ENCODE measurements at regions not wholly inside any gene's neighbourhood (a gene's known extent, or its start where the extent isn't known, plus 50 kb on each side); places are given as distances from the start of the nearest gene placed in this dataset.

- no peak for TF ChIP-seq CTCF (conservative IDR thresholded peaks at IDR 0.05; ENCODE audit: low read depth, low read length)
- H3K4me3 ChIP-seq (ENCODE audit: low read depth, low read length), result no peak overlapping the region
- DNase-seq (ENCODE audit: low read depth), result no peak
These were observed 175.9 kb upstream of the LCORL start for GRCh38 chr4:18197467-18197866.

GRCh38 chr4:18194278-18194677 lies 172.7 kb upstream of the LCORL start:
- TF ChIP-seq CTCF (conservative IDR thresholded peaks at IDR 0.05; ENCODE audit: low read depth, low read length), result no peak
- no peak overlapping the region for H3K4me3 ChIP-seq (ENCODE audit: low read depth, low read length)
- DNase-seq (ENCODE audit: low read depth), result no peak

- H3K4me3 ChIP-seq (ENCODE audit: low read depth, low read length), result no peak overlapping the region
These were observed 171.3 kb upstream of the LCORL start for GRCh38 chr4:18192901-18193300.

DNA sequence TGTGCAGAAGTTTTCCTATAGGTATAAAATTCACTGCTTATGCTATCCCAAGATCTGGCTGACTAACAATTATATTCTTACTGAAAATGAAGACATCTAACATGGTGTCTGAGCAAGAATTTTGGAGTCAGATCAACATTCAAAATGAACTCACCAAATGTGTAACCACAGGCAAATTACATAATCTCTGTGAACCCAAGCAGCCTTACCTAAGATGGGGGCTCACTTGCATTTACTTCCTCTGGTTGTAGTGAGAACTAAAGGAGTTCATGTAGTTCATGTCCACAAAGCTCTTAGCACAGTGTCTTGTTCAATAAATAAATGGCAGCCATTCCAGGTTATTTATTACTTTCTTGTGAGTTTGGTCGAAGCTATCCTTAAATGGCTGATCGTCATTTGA lies 163.9 kb upstream of the LCORL start:
- no peak for DNase-seq (ENCODE audit: low read depth)
- no peak for TF ChIP-seq CTCF (conservative IDR thresholded peaks at IDR 0.05; ENCODE audit: low read depth, low read length)

More at GRCh38 chr4:18192901-18193300, 171.3 kb upstream of the LCORL start:
- DNase-seq (ENCODE audit: low read depth), result no peak
- no peak for TF ChIP-seq CTCF (conservative IDR thresholded peaks at IDR 0.05; ENCODE audit: low read depth, low read length)

DNA sequence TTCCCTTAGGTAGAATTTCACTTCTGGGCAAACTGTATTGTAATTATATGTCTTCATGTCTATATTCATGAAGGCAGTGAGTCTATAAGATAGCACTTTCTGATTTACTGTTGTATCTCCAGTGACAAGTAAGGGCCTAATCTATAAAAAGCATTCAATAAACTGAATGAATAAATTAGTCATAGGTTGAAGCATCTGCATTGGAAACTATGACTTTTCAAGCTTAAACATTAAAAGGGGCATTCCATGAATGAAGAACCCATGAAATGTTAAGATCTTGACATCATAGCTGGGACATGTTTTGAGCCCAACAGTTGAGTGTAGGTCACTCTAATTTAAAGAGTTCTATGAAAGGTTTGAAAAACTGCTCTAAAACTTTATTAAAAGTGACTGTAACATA lies 159.3 kb upstream of the LCORL start:
- no peak for TF ChIP-seq CTCF (conservative IDR thresholded peaks at IDR 0.05; ENCODE audit: low read depth, low read length)
- DNase-seq (ENCODE audit: low read depth), result no peak
- no peak overlapping the region for H3K4me3 ChIP-seq (ENCODE audit: low read depth, low read length)

More for the DNA sequence above, 163.9 kb upstream of the LCORL start:
- no peak overlapping the region for H3K4me3 ChIP-seq (ENCODE audit: low read depth, low read length)

- DNase-seq (ENCODE audit: low read depth), result no peak
- no peak overlapping the region for H3K4me3 ChIP-seq (ENCODE audit: low read depth, low read length)
- TF ChIP-seq CTCF (conservative IDR thresholded peaks at IDR 0.05; ENCODE audit: low read depth, low read length), result no peak
These were observed 158.6 kb upstream of the LCORL start for GRCh38 chr4:18180122-18180521.

DNA sequence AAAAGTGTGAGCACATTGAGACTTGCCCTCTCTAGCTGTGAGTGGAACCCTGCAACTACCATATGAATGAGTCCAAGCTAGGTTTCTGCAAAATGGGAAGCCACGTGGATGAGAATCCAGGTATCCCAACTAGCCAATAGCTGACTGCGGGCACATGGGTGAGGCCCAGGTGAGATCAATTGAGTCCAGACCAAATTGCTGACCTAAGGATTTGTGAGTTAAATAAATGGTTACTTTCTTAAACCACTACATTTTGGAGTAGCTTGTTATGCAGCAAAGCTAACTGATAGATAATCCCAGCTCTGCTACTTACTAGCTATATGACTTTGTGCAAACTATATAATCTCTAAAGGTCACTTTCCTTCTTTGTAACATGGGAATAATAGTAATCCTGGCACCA lies 150.3 kb upstream of the LCORL start:
- no peak overlapping the region for H3K4me3 ChIP-seq (ENCODE audit: low read depth, low read length)
- no peak for TF ChIP-seq CTCF (conservative IDR thresholded peaks at IDR 0.05; ENCODE audit: low read depth, low read length)
- DNase-seq (ENCODE audit: low read depth), result no peak

All from choroid plexus epithelial cell (primary cell).